GM10248 (cell line): ENCODE measurements at regions not wholly inside any gene's neighbourhood (a gene's known extent, or its start where the extent isn't known, plus 50 kb on each side); places are given as distances from the start of the nearest gene placed in this dataset.
A peak's percentile ranks its signal among the peaks of the same experiment; 100 is the strongest.

Source experiments
- CTCF ChIA-PET: fragments of 300-600 bp; sonication (Branson Sonifier 250); formaldehyde crosslinking; extraction: SDS; loops from one replicate; lab custom pipeline; 2021; ENCODE audit warnings: antibody characterized with exemption; lab: Yijun Ruan, JAX
- POLR2A ChIA-PET: fragments of 350-650 bp; sonication (Branson Sonifier 250); formaldehyde crosslinking; extraction: SDS; loops from one replicate; lab custom pipeline; 2020; ENCODE audit warnings: antibody characterized with exemption; lab: Yijun Ruan, JAX
- DNase-seq: peaks from one replicate; pipeline ENCODE4 v3.0.0; 2012; ENCODE audit errors: extremely low spot score
- CTCF ChIP-seq: IDR thresholded peaks from 2 replicates; pipeline ENCODE4 v1.5.1; 2012; ENCODE audit warnings: mild to moderate bottlenecking, low read depth; ENCODE audit errors: extremely low read depth, missing control alignments, control extremely low read depth

DNA sequence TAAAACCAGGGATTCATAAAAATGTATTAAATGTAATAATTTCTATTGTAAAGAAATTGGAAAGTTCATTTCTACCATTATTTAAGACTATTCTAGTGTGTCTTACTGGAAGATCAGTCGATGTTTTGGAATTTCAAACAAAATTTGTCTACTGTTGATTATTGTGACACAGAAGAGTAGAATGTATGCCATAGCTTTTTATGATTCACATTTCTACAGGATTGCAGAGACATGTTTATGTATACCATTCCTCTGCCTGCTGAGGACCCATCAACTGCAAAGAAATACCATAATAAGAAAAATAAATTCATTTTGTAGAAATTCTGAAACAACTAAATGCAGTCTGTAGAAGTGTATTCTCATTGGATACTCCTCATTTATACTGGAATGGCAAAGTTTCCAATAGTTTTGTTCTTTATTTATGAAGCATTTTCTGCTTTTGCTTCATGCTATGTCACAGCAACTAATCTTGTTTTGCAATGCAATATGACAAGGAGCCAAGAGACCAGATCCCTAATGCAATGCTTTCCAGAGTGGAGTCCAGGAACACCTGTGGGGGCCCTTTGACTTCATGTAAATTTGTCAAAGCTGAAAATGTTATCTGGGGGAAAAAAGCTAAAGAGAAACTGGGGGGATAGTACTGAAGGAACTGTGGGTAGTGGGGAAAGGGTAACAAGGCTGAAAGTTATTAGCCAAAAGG, 172.9 kb upstream of the LRIG3 start:
- ChIA-PET CTCF (interaction anchor here (0.7 to 1.6 kb wide), 3 partner anchors 8 to 25 kb away, joined by 3 to 6 read pairs (median 5); no protein-coding TSS in a partner anchor), POLR2A (no interaction called here)
- no peak for DNase-seq
- TF ChIP-seq CTCF: no peak

GRCh38 chr12:59088673-59089072, 168.4 kb upstream of the LRIG3 start:
- ChIA-PET POLR2A (no interaction called here), CTCF (interaction anchor here (1.5 to 1.6 kb wide), 2 partner anchors 14 to 24 kb away, joined by 3 to 4 read pairs; no protein-coding TSS in a partner anchor)
- no peak for DNase-seq
- no peak for TF ChIP-seq CTCF

DNA sequence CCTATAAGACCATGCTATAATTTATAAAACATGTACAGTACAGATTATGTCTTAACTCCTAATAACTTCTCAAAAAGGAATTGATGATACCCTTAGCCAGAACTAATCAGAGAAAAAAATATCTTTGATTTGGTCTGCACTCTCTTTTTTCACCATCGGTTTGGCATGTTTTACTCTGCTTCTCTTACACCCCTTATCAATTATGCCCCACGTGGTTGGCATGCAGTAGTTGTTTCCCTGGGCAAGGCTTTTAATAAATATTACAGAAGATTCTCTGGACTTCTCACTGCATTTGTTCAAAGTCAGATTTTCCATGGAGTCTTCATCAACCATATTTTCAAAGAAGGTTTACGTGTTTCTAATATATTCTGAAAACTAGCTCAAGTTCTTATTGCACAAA, 167.4 kb upstream of the LRIG3 start:
- POLR2A ChIA-PET: no interaction called here
- no peak for TF ChIP-seq CTCF
- CTCF ChIA-PET: interaction anchor here (1.5 to 1.6 kb wide), 2 partner anchors 13 to 25 kb away, joined by 3 to 4 read pairs; no protein-coding TSS in a partner anchor
- no peak for DNase-seq

DNA sequence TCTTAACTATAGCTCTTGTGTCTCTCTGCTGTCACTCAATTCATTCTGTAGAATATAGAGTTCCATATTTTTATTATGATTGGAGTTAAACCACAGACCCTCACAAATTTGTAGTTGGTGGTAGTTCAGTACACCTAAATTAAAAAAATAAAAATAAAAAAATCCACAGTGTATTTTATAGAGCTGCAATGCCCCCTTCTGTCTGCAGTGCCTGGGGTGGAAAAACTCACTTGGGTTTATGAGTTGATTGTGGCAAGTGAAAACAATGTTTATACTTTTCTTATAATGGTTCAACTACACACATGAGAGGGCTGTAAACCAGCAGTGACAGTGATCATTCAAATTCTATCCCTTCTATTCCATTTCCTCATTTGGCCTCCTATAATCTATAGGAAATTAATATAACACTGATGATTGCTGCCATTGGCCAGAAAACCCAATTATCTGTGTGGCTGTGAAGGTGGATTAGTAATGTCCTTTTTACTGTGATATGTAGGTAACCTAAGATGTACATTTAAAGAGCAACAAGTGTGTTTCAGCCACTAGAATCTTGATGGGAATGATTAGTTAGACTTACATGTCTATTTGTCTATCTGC, 166.9 kb upstream of the LRIG3 start:
- CTCF ChIA-PET: interaction anchor here (1.5 kb wide), 1 partner anchor 12 kb away, joined by 3 read pairs; no protein-coding TSS in a partner anchor
- DNase-seq: no peak
- POLR2A ChIA-PET: no interaction called here
- peak; percentile 9 for TF ChIP-seq CTCF

GRCh38 chr12:59086126-59086525, 165.8 kb upstream of the LRIG3 start:
- POLR2A ChIA-PET: no interaction called here
- no peak for TF ChIP-seq CTCF
- CTCF ChIA-PET: no interaction called here
- DNase-seq: no peak

DNA sequence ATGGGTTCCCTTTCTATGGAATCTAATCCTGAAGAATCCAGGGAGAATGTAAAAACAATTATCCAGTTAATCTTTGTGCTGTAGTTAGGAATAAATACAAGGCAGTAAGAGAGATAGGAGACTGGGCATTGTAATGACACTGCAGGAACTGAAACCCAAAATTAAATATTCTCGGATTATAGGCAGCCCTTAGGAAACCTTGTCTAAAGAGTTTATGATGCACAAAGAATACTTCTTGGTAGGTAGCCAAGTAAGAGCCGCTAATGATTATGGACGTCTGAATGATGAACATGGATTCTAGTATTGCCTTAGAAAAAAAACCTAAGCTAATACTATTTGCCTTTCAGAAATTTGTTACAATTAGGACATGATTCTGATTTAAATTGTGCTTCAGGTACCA, 165.4 kb upstream of the LRIG3 start:
- POLR2A ChIA-PET: no interaction called here
- CTCF ChIA-PET: interaction anchor here (1.8 kb wide), 1 partner anchor 8 kb away, joined by 6 read pairs; no protein-coding TSS in a partner anchor

More for the DNA sequence above, 165.4 kb upstream of the LRIG3 start:
- no peak for DNase-seq
- TF ChIP-seq CTCF: no peak
